GM12878 (cell line): ENCODE measurements at regions not wholly inside any gene's neighbourhood (a gene's known extent, or its start where the extent isn't known, plus 50 kb on each side); places are given as distances from the start of the nearest gene placed in this dataset.

Experiments
- ATAC-seq: fragments of 200-7000 bp; cut with Tn5 transposase; 3 replicates; pipeline ENCODE4 v1.9.1; 2020; ENCODE audit warnings: mild to moderate bottlenecking, moderate library complexity
- BruUV-seq: library from RNA; stranded (reverse); fragments of 400-500 nt; replicated peaks from 2 replicates; lab custom pipeline; 2021; lab: Mats Ljungman, UMichigan
- CTCF ChIA-PET: fragments of 300-600 bp; sonication (Branson Sonifier 250); formaldehyde crosslinking; extraction: SDS; loops from one replicate; lab custom pipeline; 2021; ENCODE audit warnings: inconsistent platforms; lab: Yijun Ruan, JAX
- POLR2A ChIA-PET: fragments of 350-600 bp; formaldehyde crosslinking; extraction: SDS; loops from one replicate; lab custom pipeline; 2021; ENCODE audit warnings: inconsistent platforms; lab: Charles Lee
- RAD21 ChIA-PET: fragments of 300-600 bp; sonication (Branson Sonifier 250); formaldehyde crosslinking; loops from one replicate; lab custom pipeline; 2023; ENCODE audit warnings: antibody characterized with exemption; ENCODE audit not compliant: unreplicated experiment; lab: Charles Lee
- SMC1A ChIA-PET: fragments of 300-600 bp; sonication (Branson Sonifier 250); formaldehyde crosslinking; loops from one replicate; lab custom pipeline; 2023; ENCODE audit not compliant: unreplicated experiment, uncharacterized antibody; lab: Charles Lee
- DNase-seq: peaks from one replicate; pipeline ENCODE4 v3.0.0-alpha.2; 2011; ENCODE audit warnings: low read depth, low spot score
- FAIRE-seq: peaks from 3 replicates; lab custom pipeline; 2011; peaks lifted over from hg19 to GRCh38; lab: Jason Lieb, UNC
- H2AFZ ChIP-seq: 2 replicates; pipeline ENCODE4 v1.6.0; 2011; ENCODE audit warnings: low read depth, low read length, control low read depth; ENCODE audit not compliant: control insufficient read depth
- H3K27ac ChIP-seq: 2 replicates; pipeline ENCODE4 v1.5.1; 2011; ENCODE audit warnings: control low read depth; ENCODE audit not compliant: control insufficient read depth, insufficient read depth
- H3K27me3 ChIP-seq, 2 experiments: replicated peaks in 1 of 2; 2 replicates each; pipeline versions ENCODE4 v1.6.0 to v1.6.1; 2011; ENCODE audit warnings: low read length in 1 of 2; ENCODE audit not compliant: control insufficient read depth in 2 of 2, insufficient read depth in 2 of 2
- H3K36me3 ChIP-seq, 2 experiments: 2 replicates each; pipeline ENCODE4 v1.5.1; 2011; ENCODE audit warnings: low read length in 1 of 2; ENCODE audit not compliant: control insufficient read depth in 2 of 2, insufficient read depth in 2 of 2
- H3K4me1 ChIP-seq: 2 replicates; pipeline ENCODE4 v1.6.1; 2011; ENCODE audit warnings: mild to moderate bottlenecking, low read length, moderate library complexity, mixed read lengths; ENCODE audit not compliant: control insufficient read depth, insufficient read depth
- H3K4me2 ChIP-seq: 2 replicates; pipeline ENCODE4 v1.6.0; 2011; ENCODE audit warnings: control low read depth; ENCODE audit not compliant: control insufficient read depth, insufficient read depth
- H3K4me3 ChIP-seq: fragments of 200-600 bp; sonication (generic); 2 replicates; pipeline ENCODE4 v1.5.1; 2016
- H3K79me2 ChIP-seq: 2 replicates; pipeline ENCODE4 v1.6.0; 2011; ENCODE audit warnings: low read length; ENCODE audit not compliant: control insufficient read depth, insufficient read depth
- H3K9ac ChIP-seq: 2 replicates; pipeline ENCODE4 v1.8.0; 2011; ENCODE audit warnings: low read length, control low read depth, mixed read lengths; ENCODE audit not compliant: control insufficient read depth, insufficient read depth
- H3K9me3 ChIP-seq: replicated peaks from 3 replicates; pipeline ENCODE4 v1.5.1; 2011; ENCODE audit warnings: mild to moderate bottlenecking, low read length; ENCODE audit not compliant: control insufficient read depth, insufficient read depth
- H4K20me1 ChIP-seq: 2 replicates; pipeline ENCODE4 v1.6.0; 2011; ENCODE audit not compliant: control insufficient read depth, insufficient read depth
- CBFB ChIP-seq: IDR thresholded peaks from 2 replicates; pipeline ENCODE4 v1.6.1; 2016; ENCODE audit warnings: antibody characterized with exemption, low read depth
- ELK1 ChIP-seq: IDR thresholded peaks from 2 replicates; pipeline ENCODE4 v1.6.1; 2012; ENCODE audit warnings: low read depth, low read length, improper control_type of control experiment
- HDAC2 ChIP-seq: fragments of 200-600 bp; sonication (generic); IDR thresholded peaks from 2 replicates; pipeline ENCODE4 v1.6.1; 2017
- IKZF1 ChIP-seq: fragments of 450-650 bp; conservative IDR thresholded peaks from 2 replicates; pipeline ENCODE4 v1.6.1; 2017; ENCODE audit warnings: antibody characterized with exemption, mild to moderate bottlenecking
- JUNB ChIP-seq: IDR thresholded peaks from 2 replicates; pipeline ENCODE4 v1.6.1; 2016; ENCODE audit warnings: antibody characterized with exemption, mild to moderate bottlenecking
- MXI1 ChIP-seq: fragments of 150-350 bp; IDR thresholded peaks from 2 replicates; pipeline ENCODE4 v1.6.1; 2011; ENCODE audit warnings: low read depth, mild to moderate bottlenecking, inconsistent platforms, low read length, improper control_type of control experiment
- NR2F1 ChIP-seq: fragments of 450-650 bp; conservative IDR thresholded peaks from 2 replicates; pipeline ENCODE4 v1.6.1; 2017; ENCODE audit warnings: mild to moderate bottlenecking
- PML ChIP-seq: IDR thresholded peaks from 2 replicates; pipeline ENCODE4 v1.6.1; 2012; ENCODE audit warnings: low read length, inconsistent platforms
- SMC3 ChIP-seq: IDR thresholded peaks from 2 replicates; pipeline ENCODE4 v1.6.1; 2011; ENCODE audit warnings: low read length, improper control_type of control experiment, borderline replicate concordance
- WGBS: methylation state at CpG from one replicate; pipeline ENCODE4 v1.1.6; 2016; ENCODE audit warnings: low lambda C conversion rate; ENCODE audit not compliant: insufficient replicate concordance, insufficient coverage; ENCODE audit errors: missing lambda C conversion rate; 5-methylcytosine and 5-hydroxymethylcytosine counted together
- in situ Hi-C: fragments of 300-500 bp; cut with MboI; formaldehyde crosslinking; loops from 9 replicates; pipeline ENCODE4 v1.14.3; 2018; ENCODE audit warnings: mixed read lengths
- intact Hi-C: fragments of 100-400 bp; cut with micrococcal nuclease; formaldehyde crosslinking; loops from one replicate; pipeline ENCODE4 v1.14.2; 2022; ENCODE audit not compliant: unreplicated experiment
- TF ChIP-seq, protein P1 (sequence below): IDR thresholded peaks from 2 replicates; pipeline ENCODE4 v1.6.1; 2012; ENCODE audit warnings: low read length, inconsistent platforms
- TF ChIP-seq, protein P2 (sequence below): IDR thresholded peaks from 2 replicates; pipeline ENCODE4 v1.6.1; 2012; ENCODE audit warnings: low read depth, low read length, improper control_type of control experiment
- TF ChIP-seq, protein P3 (sequence below): fragments of 450-650 bp; IDR thresholded peaks from 2 replicates; pipeline ENCODE4 v1.6.1; 2018; ENCODE audit warnings: mild to moderate bottlenecking, low read depth, moderate library complexity; ENCODE audit not compliant: partially characterized antibody

- 0 out of 2 replicates have a peak, but pooled peaks have one; percentile 20 for TF ChIP-seq NR2F1
- TF ChIP-seq, protein P1, sequence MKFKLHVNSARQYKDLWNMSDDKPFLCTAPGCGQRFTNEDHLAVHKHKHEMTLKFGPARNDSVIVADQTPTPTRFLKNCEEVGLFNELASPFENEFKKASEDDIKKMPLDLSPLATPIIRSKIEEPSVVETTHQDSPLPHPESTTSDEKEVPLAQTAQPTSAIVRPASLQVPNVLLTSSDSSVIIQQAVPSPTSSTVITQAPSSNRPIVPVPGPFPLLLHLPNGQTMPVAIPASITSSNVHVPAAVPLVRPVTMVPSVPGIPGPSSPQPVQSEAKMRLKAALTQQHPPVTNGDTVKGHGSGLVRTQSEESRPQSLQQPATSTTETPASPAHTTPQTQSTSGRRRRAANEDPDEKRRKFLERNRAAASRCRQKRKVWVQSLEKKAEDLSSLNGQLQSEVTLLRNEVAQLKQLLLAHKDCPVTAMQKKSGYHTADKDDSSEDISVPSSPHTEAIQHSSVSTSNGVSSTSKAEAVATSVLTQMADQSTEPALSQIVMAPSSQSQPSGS, result no peak
- no peak overlapping the region for H3K4me2 ChIP-seq
- H3K9me3 ChIP-seq, result no peaks in the 10 kb centered on the region
- no TSS peak for BruUV-seq
- no peak for DNase-seq
- no peak overlapping the region for H3K4me3 ChIP-seq
- no peak overlapping the region for H3K27ac ChIP-seq
- H3K36me3 ChIP-seq, result no peaks in the 10 kb centered on the region
- no peaks in the 10 kb centered on the region for H4K20me1 ChIP-seq
- no peak overlapping the region for H2AFZ ChIP-seq
- FAIRE-seq, result no peak
- ChIA-PET SMC1A (interaction anchor here (1.3 to 1.4 kb wide), 2 partner anchors 8 to 10 kb away, joined by 4 read pairs; no protein-coding TSS in a partner anchor), CTCF (interaction anchor here (0.6 kb wide), 1 partner anchor 253 kb away, joined by 3 read pairs; no protein-coding TSS in a partner anchor), POLR2A (no interaction called here), RAD21 (no interaction called here)
- H3K9ac ChIP-seq, result no peak overlapping the region
- no peak for ATAC-seq
- 2% methylated on average over 3 of the region's 3 CpGs for WGBS
- intact Hi-C loops (no loop called here), in situ Hi-C loops (no loop called here)
- no peaks in the 10 kb centered on the region; the same call in 1 of the 2 replicates for H3K4me1 ChIP-seq
- peaks cover 0 to 6% of the 10 kb centered on the region in 2 experiments; a peak in 1 of 4 replicates for H3K27me3 ChIP-seq
- H3K79me2 ChIP-seq, result no peaks in the 10 kb centered on the region
Observed at GRCh38 chr2:121992700-121993099, 237.2 kb downstream of the TSN start.

GRCh38 chr2:121993682-121994081, 238.2 kb downstream of the TSN start:
- BruUV-seq, result no TSS peak
- SMC1A ChIA-PET, result interaction anchor here (1.1 to 1.4 kb wide), 2 partner anchors 9 to 20 kb away, joined by 3 to 4 read pairs; no protein-coding TSS in a partner anchor
- in situ Hi-C loops, result no loop called here
- intact Hi-C loops, result no loop called here
- Histone ChIP-seq H3K4me2 (no peak overlapping the region), H2AFZ (no peak overlapping the region), H4K20me1 (no peaks in the 10 kb centered on the region), H3K4me1 (no peaks in the 10 kb centered on the region; the same call in 1 of the 2 replicates), H3K79me2 (no peaks in the 10 kb centered on the region), H3K27ac (no peak overlapping the region), H3K9ac (no peak overlapping the region), H3K36me3 (no peaks in the 10 kb centered on the region), H3K4me3 (no peak overlapping the region), H3K27me3 (peaks cover 0 to 6% of the 10 kb centered on the region in 2 experiments; a peak in 1 of 4 replicates), H3K9me3 (no peaks in the 10 kb centered on the region)
- WGBS, result 5% methylated on average over 5 of the region's 5 CpGs
- POLR2A ChIA-PET, result interaction anchor here (0.7 kb wide), 1 partner anchor 287 kb away, joined by 5 read pairs; no protein-coding TSS in a partner anchor
- ATAC-seq, result peak; percentile 37
- CTCF ChIA-PET, result no interaction called here
- FAIRE-seq, result no peak
- DNase-seq, result no peak
- RAD21 ChIA-PET, result interaction anchor here (1.2 kb wide), 1 partner anchor 20 kb away, joined by 3 read pairs; no protein-coding TSS in a partner anchor
- TF ChIP-seq, protein P2, sequence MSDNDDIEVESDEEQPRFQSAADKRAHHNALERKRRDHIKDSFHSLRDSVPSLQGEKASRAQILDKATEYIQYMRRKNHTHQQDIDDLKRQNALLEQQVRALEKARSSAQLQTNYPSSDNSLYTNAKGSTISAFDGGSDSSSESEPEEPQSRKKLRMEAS, result no peak
- TF ChIP-seq MXI1 (no peak), HDAC2 (no peak), ELK1 (no peak), JUNB (no peak), PML (no peak), IKZF1 (no peak), SMC3 (peak; percentile 9; the same call in 1 of the 2 replicates), CBFB (no peak)
- TF ChIP-seq, protein P3, sequence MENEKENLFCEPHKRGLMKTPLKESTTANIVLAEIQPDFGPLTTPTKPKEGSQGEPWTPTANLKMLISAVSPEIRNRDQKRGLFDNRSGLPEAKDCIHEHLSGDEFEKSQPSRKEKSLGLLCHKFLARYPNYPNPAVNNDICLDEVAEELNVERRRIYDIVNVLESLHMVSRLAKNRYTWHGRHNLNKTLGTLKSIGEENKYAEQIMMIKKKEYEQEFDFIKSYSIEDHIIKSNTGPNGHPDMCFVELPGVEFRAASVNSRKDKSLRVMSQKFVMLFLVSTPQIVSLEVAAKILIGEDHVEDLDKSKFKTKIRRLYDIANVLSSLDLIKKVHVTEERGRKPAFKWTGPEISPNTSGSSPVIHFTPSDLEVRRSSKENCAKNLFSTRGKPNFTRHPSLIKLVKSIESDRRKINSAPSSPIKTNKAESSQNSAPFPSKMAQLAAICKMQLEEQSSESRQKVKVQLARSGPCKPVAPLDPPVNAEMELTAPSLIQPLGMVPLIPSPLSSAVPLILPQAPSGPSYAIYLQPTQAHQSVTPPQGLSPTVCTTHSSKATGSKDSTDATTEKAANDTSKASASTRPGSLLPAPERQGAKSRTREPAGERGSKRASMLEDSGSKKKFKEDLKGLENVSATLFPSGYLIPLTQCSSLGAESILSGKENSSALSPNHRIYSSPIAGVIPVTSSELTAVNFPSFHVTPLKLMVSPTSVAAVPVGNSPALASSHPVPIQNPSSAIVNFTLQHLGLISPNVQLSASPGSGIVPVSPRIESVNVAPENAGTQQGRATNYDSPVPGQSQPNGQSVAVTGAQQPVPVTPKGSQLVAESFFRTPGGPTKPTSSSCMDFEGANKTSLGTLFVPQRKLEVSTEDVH, result no peak
